ENCODE measurements at regions not wholly inside any gene's neighbourhood (a gene's known extent, or its start where the extent isn't known, plus 50 kb on each side); places are given as distances from the start of the nearest gene placed in this dataset.

GRCh38 chr17:70254735-70255460 is 85.6 kb downstream of the KCNJ2 start:
- Histone ChIP-seq H3K4me1 (ENCODE audit: insufficient read depth, low read length) (no peaks in the 10 kb centered on the region), H3K36me3 (ENCODE audit: low read depth, low read length) (no peaks in the 10 kb centered on the region), H3K27me3 (ENCODE audit: low read length) (peaks cover 3% of the 10 kb centered on the region; the same call in 1 of the 2 replicates), H2AFZ (ENCODE audit: low read length) (no peak overlapping the region), H3K79me2 (ENCODE audit: low read length) (no peaks in the 10 kb centered on the region), H3F3A (ENCODE audit: low read length, unreplicated experiment) (no peaks in the 10 kb centered on the region), H3K9me2 (replicated peaks; ENCODE audit: low read length) (no peaks in the 10 kb centered on the region), H4K20me1 (ENCODE audit: low read length) (no peaks in the 10 kb centered on the region), H3K9me3 (ENCODE audit: low read length) (no peaks in the 10 kb centered on the region), H3K4me2 (ENCODE audit: low read length) (no peak overlapping the region), H3K9ac (ENCODE audit: low read length) (no peak overlapping the region), H3K4me3 (ENCODE audit: low read length) (no peak overlapping the region), H3K27ac (ENCODE audit: low read length) (no peak overlapping the region)
- intact Hi-C loops (cut with micrococcal nuclease), result no loop called here
- no peak for TF ChIP-seq CTCF (conservative IDR thresholded peaks at IDR 0.05; ENCODE audit: low read depth, low read length)
- no peak for TF ChIP-seq EZH2phosphoT487 (IDR thresholded peaks at IDR 0.05; ENCODE audit: borderline replicate concordance, low read length)
- no peak for TF ChIP-seq EZH2 (IDR thresholded peaks at IDR 0.05; ENCODE audit: low read length, unreplicated experiment)
- CTCF ChIA-PET, result no interaction called here
- POLR2A ChIA-PET (ENCODE audit: unreplicated experiment), result no interaction called here
- ATAC-seq (peak; percentile 63), DNase-seq (peak; percentile 23)
- BruUV-seq (replicated peaks), result no TSS peak

- no peaks in the 10 kb centered on the region for H3K9me2 ChIP-seq (replicated peaks; ENCODE audit: low read length)
- H4K20me1 ChIP-seq (ENCODE audit: low read length), result no peaks in the 10 kb centered on the region
- H3F3A ChIP-seq (ENCODE audit: low read length, unreplicated experiment), result no peaks in the 10 kb centered on the region
- no peak overlapping the region for H3K27ac ChIP-seq (ENCODE audit: low read length)
- DNase-seq (no peak), ATAC-seq (no peak)
- no TSS peak for BruUV-seq (replicated peaks)
- H3K9ac ChIP-seq (ENCODE audit: low read length), result no peak overlapping the region
- H3K4me1 ChIP-seq (ENCODE audit: insufficient read depth, low read length), result no peaks in the 10 kb centered on the region
- H3K9me3 ChIP-seq (ENCODE audit: low read length), result no peaks in the 10 kb centered on the region
- no peak overlapping the region for H3K4me2 ChIP-seq (ENCODE audit: low read length)
- H2AFZ ChIP-seq (ENCODE audit: low read length), result no peak overlapping the region
- intact Hi-C loops (cut with micrococcal nuclease), result no loop called here
- ChIA-PET POLR2A (ENCODE audit: unreplicated experiment) (no interaction called here), CTCF (no interaction called here)
- no peaks in the 10 kb centered on the region for H3K36me3 ChIP-seq (ENCODE audit: low read depth, low read length)
- no peaks in the 10 kb centered on the region for H3K79me2 ChIP-seq (ENCODE audit: low read length)
- TF ChIP-seq EZH2 (IDR thresholded peaks at IDR 0.05; ENCODE audit: low read length, unreplicated experiment) (no peak), CTCF (conservative IDR thresholded peaks at IDR 0.05; ENCODE audit: low read depth, low read length) (no peak), EZH2phosphoT487 (IDR thresholded peaks at IDR 0.05; ENCODE audit: borderline replicate concordance, low read length) (no peak)
- no peak overlapping the region for H3K4me3 ChIP-seq (ENCODE audit: low read length)
- H3K27me3 ChIP-seq (ENCODE audit: low read length), result peaks cover 3% of the 10 kb centered on the region; the same call in 1 of the 2 replicates
These were observed 87.4 kb downstream of the KCNJ2 start for GRCh38 chr17:70256751-70257150.

DNA sequence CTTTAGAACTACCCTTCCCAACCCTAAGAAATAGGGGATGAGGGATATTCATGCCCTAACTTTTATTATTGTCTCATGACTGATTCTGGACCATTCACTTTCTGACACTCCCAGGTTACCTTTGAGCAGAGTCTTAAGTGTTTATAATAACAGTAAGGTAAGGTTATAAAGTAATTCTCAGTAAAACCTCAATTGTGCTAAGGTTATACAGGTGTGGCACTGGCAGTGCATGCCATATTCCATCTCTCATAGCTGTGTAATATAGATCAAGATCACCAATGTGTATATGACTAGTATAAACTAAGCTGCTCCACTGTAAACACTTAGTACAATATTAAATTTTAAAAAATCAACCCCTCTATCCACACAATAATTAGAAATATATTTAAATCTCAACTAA is 89.1 kb downstream of the KCNJ2 start:
- no TSS peak for BruUV-seq (replicated peaks)
- Histone ChIP-seq H3K27ac (ENCODE audit: low read length) (no peak overlapping the region), H3F3A (ENCODE audit: low read length, unreplicated experiment) (no peaks in the 10 kb centered on the region), H3K36me3 (ENCODE audit: low read depth, low read length) (no peaks in the 10 kb centered on the region), H3K4me3 (ENCODE audit: low read length) (no peak overlapping the region), H3K9me2 (replicated peaks; ENCODE audit: low read length) (no peaks in the 10 kb centered on the region), H2AFZ (ENCODE audit: low read length) (no peak overlapping the region), H3K9me3 (ENCODE audit: low read length) (no peaks in the 10 kb centered on the region), H3K4me1 (ENCODE audit: insufficient read depth, low read length) (no peaks in the 10 kb centered on the region), H4K20me1 (ENCODE audit: low read length) (no peaks in the 10 kb centered on the region), H3K4me2 (ENCODE audit: low read length) (no peak overlapping the region), H3K9ac (ENCODE audit: low read length) (no peak overlapping the region), H3K27me3 (ENCODE audit: low read length) (peaks cover 3% of the 10 kb centered on the region; the same call in 1 of the 2 replicates), H3K79me2 (ENCODE audit: low read length) (no peaks in the 10 kb centered on the region)
- ATAC-seq (no peak), DNase-seq (no peak)
- POLR2A ChIA-PET (ENCODE audit: unreplicated experiment), result no interaction called here
- intact Hi-C loops (cut with micrococcal nuclease), result no loop called here
- TF ChIP-seq EZH2 (IDR thresholded peaks at IDR 0.05; ENCODE audit: low read length, unreplicated experiment) (no peak), CTCF (conservative IDR thresholded peaks at IDR 0.05; ENCODE audit: low read depth, low read length) (no peak), EZH2phosphoT487 (IDR thresholded peaks at IDR 0.05; ENCODE audit: borderline replicate concordance, low read length) (no peak)
- CTCF ChIA-PET, result no interaction called here
